HG03064 (cell line): ENCODE measurements at regions not wholly inside any gene's neighbourhood (a gene's known extent, or its start where the extent isn't known, plus 50 kb on each side); places are given as distances from the start of the nearest gene placed in this dataset.
A peak's percentile ranks its signal among the peaks of the same experiment; 100 is the strongest.
"Not testable (repeated sequence)": the region's sequence is repeated elsewhere in the genome, so short reads cannot be mapped to it uniquely, and the experiment has no call there.

Experiments
- ATAC-seq: cut with Tn5 transposase; IDR thresholded peaks from one replicate; pipeline ENCODE4 v1.9.1; 2021; ENCODE audit warnings: low read depth; ENCODE audit not compliant: unreplicated experiment

- no peak for ATAC-seq
These were observed 340.9 kb upstream of the SGCG start for GRCh38 chr13:22839603-22840530.

DNA sequence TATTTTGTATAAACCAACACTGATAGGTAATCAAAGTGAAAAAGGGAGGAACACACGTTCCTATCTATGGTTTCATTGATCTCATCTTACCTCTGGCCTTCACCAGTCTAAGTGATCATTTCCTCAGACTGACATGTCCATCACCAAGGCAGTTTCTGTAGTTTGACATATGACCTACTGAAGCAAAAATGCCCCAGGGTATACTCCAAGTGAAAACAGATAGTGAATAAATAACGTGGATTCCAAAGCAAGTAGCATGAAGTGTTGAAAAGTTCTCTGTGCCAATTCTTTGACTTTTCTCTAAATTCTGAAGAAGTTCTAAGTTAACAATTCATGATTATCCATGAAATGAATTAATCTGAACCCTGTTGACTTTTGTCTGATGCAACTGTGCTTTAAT lies 334.2 kb upstream of the SGCG start:
- no peak for ATAC-seq

- no peak for ATAC-seq
These were observed 332.2 kb upstream of the SGCG start for GRCh38 chr13:22848539-22849052.

DNA sequence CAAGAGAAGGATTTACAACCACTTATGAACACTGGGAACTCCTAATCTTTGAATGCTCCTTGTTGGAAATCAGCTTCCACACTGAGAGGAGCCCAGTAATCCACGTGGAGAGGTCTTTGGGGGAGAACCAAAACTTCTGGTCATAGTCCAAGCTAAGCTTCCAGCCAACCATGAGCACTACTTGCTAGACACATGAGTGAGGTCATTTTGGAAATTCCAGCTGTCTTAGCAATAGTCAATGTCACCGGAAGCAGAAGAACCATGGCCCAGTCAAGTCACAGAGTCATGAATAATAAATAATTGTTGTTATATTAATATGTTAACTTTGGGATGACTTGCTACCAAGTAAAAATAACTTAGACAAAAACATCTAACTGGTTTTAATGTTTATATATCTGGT lies 324.9 kb upstream of the SGCG start:
- ATAC-seq: no peak

DNA sequence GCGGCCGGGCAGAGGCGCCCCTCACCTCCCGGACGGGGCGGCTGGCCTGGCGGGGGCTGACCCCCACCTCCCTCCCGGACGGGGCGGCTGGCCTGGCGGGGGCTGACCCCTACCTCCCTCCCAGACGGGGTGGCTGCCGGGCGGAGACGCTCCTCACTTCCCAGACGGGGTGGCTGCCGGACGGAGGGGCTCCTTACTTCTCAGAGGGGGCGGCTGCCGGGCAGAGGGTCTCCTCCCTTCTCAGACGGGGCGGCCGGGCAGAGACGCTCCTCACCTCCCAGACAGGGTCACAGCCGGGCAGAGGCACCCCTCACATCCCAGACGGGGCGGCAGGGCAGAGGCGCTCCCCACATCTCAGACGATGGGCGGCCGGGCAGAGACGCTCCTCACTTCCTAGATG lies 321.8 kb upstream of the SGCG start:
- not testable (repeated sequence) for ATAC-seq

DNA sequence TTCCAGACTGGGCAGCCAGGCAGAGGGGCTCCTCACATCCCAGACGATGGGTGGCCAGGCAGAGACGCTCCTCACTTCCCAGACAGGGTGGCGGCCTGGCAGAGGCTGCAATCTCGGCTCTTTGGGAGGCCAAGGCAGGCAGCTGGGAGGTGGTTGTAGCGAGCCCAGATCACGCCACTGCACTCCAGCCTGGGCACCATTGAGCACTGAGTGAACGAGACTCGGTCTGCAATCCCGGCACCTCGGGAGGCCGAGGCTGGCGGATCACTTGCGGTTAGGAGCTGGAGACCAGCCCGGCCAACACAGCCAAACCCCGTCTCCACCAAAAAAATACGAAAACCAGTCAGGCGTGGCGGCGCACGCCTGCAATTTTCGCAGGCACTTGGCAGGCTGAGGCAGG lies 321.4 kb upstream of the SGCG start:
- ATAC-seq: not testable (repeated sequence)

- ATAC-seq: no peak
These were observed 318.8 kb upstream of the SGCG start for GRCh38 chr13:22861958-22862466.

DNA sequence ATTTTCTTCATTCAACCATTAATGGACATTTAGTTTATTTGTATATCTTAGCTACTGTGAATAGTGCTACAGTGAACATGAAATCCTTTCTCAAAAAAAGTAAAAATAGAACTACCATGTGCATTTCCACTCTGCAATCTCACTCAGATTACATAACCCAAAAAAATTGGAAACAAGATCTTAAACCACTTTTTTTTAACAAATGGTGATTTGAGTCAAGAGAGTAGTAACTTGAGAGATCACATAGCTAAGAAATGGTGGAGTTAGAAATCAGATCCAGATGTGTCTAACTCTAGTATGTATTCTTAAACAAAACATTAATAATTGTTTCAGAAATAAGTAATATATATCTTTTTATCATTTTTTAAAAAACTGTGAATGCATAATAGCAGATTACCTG lies 318.3 kb upstream of the SGCG start:
- ATAC-seq: no peak

GRCh38 chr13:22866221-22866620 lies 314.6 kb upstream of the SGCG start:
- no peak for ATAC-seq

DNA sequence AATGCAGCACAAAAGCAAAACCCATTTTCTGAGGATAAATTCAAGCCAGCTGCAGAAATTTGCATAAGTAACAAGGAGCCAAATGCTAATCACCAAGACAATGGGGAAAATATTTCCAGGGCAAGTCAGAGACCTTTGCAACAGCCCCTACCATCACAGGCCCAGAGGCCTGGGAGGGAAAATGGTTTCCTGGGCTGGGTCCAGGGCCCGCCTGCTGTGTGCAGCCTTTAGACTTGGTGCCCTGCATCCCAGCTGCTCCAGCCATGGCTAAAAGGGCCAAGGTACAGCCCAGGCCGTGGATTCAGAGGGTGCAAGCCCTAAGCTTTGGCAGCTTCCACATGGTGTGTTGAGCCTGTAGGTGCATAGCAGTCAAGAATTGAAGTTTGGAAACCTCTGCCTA lies 309.5 kb upstream of the SGCG start:
- no peak for ATAC-seq

DNA sequence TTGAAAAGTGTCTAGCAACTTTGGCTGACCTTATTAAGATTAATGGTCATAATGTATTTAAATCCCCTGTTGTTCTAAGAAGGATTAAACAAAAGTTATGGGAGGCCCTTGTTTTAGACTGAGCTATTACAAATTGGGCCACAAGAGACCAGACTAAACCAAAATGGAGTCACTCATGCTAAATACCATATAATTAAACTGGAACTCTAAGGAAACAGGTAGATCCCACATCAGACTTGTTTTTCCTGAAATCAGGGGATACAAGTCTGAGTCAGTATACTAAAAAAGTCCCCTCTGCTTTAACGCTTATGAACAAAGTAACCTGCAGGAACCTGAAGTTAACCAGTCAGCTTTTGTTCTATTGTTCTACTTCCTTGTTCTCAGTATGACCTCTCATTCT lies 305.9 kb upstream of the SGCG start:
- ATAC-seq: no peak

DNA sequence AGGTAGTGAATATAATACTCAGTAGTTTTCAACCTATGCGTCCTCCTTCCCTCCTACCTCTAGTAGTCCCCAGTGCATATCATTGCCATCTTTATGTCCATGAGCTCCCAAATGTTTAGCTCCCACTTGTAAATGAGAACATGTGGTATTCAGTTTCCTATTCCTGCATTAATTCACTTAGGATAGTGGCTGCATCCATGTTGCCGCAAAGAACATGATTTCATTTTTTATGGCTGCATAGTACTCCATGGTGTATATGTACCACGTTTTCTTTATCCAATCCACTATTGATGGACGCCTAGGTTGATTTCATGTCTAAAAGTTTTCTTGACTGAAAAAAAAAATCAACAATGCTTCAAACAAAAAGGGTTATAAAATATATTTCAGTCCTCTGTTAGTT lies 303.4 kb upstream of the SGCG start:
- ATAC-seq: no peak

DNA sequence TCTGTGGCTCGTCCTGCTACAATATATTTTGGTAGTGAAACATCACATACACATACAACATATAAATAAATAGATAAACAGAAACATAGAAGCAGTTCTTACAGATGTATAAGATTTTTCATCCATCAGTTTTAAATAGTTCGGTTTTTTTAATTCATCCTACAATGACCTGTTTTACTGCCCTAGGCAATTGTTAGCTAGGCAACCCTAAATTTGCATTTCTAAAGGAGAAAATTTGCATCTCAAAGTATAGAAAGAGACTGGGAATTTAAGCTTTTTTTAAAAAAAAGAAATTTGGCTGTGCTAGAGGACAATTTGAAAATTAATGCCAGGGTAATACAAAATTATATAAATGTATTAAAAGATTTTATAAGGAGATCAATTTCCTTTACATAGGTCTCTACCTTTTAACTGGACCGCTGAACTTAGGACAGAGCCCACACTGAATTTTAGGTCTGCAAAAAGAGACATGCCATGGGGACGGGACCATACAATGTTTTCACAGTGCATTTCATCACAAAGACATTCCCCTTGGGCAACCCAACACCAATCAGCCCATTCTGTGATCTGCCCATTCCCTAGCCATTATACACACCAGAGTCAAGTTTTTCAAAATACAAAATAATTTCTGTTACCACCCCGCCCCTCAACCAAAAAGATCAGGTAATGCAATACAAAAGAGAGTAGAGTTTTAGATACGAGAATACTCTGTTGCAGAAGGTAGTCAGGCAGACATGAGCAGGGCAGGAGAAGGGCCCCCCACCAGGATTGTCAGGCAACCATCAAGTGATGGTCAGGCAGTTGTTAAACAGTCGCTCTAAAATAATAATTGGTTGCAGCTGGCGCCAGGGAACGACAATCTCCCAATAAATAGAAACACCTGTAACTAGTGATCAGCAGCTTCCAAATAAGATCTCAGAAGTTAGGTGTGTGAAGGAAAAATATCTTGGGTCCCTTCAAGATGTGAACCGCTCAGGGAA lies 299.7 kb upstream of the SGCG start:
- no peak for ATAC-seq

DNA sequence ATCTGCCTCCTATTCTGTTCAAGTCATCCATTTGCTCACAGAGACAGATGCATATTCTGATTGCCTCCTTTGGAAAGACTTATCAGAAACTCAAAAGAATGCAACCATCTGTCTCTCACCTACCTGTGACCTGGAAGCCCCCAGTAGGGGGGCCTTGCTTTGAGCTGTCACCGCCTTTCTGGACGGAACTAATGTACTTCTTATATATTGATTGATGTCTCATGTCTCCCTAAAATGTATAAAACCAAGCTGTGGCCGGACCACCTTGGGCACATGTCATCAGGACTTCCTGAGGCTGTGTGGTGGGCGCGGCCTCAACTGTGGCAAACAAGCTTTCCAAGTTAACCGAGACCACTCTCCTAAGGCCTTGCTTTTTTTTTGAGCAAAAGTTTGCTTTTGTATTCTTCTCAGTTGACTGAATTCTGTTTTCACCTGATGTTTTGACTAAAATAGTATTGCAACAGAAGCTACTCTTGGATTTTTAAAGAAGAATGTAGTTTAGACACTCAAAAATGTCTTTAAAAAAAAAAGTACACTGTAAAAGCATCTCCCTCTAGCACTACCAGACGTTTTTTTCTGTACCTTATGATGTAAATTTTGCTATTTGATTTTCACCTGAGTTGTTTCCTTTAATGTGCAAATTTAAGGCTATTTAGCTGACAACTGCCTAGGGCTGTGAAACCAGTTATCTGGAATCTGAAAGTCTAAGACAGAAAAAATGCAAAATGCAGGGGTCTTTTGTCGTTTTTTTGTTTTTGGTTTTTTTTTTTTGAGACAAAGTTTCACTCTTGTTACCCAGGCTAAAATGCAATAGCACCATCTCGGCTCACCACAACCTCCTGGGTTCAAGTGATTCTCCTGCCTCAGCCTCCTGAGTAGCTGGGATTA lies 298.8 kb upstream of the SGCG start:
- not testable (repeated sequence) for ATAC-seq

- ATAC-seq: peak; percentile 61
These were observed 297.4 kb upstream of the SGCG start for GRCh38 chr13:22883262-22883840.

- ATAC-seq: no peak
These were observed 296.8 kb upstream of the SGCG start for GRCh38 chr13:22883956-22884355.

DNA sequence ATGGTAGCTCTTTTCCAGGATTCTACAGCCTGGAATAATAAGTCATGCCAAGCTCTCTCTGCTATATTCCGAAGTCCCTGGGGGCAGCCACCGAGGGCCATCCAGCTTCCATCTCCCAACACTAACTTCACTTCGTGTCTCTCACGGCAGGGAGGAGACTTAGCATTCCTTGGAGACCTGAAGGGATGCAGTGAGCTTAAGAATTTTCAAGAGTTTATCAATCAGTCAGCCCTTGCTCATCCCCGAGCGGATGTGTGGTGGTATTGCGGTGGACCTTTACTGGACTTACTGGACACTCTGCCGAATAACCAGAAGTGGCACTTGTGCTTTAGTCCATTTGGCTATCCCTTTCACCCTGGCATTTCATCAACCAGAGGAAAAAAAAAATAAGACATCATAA lies 294.7 kb upstream of the SGCG start:
- not testable (repeated sequence) for ATAC-seq

GRCh38 chr13:22889376-22889775 lies 291.4 kb upstream of the SGCG start:
- not testable (repeated sequence) for ATAC-seq

GRCh38 chr13:22893204-22893603 lies 287.6 kb upstream of the SGCG start:
- no peak for ATAC-seq

DNA sequence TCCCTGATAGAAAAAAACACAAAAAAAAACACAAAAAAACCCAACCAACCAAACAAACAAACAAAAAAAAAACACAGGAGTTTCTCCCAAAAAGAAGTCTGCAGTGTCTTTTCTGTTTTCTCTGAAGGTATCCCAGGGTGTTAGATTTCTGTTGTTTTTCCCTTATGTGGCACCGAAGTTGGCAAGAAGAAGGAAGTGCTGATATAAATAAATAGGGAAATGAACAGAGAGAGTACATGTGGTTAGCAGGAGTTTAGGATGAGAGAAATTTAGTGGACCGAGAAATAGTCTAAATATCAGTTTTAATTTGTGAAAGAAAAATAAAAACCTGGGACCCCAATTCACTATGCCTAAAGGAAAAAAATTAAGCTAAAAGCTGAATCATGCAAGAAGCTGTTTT lies 287.0 kb upstream of the SGCG start:
- no peak for ATAC-seq
